ENCODE measurements at regions not wholly inside any gene's neighbourhood (a gene's known extent, or its start where the extent isn't known, plus 50 kb on each side); places are given as distances from the start of the nearest gene placed in this dataset.

- no peak for DNase-seq (ENCODE audit: low read depth in 1 of 2, low spot score in 1 of 2)
- Histone ChIP-seq H3K27ac (no peak overlapping the region), H3K4me2 (no peak overlapping the region), H3K4me1 (no peaks in the 10 kb centered on the region), H3K4me3 (no peak overlapping the region), H3K9me3 (no peaks in the 10 kb centered on the region)
- POLR2A ChIA-PET = no interaction called here
- ATAC-seq = no peak
- CTCF ChIA-PET = no interaction called here
- WGBS (ENCODE audit: missing lambda C conversion rate) = 11% methylated on average over 2 of the region's 2 CpGs
- no peak for TF ChIP-seq RCOR1 (IDR thresholded peaks at IDR 0.05; ENCODE audit: low read depth, low read length)
- TF ChIP-seq CHD2 (IDR thresholded peaks at IDR 0.05; ENCODE audit: low read length, partially characterized antibody) = no peak
- no peak for TF ChIP-seq TP53 (CRISPR knock-in tag; IDR thresholded peaks at IDR 0.05)
- no peak for TF ChIP-seq RFX5 (IDR thresholded peaks at IDR 0.05)
- no peak for TF ChIP-seq NFE2L2 (conservative IDR thresholded peaks at IDR 0.05; ENCODE audit: low read length)
- FAIRE-seq = no peak
Observed at GRCh38 chr18:61136711-61137251, 196.4 kb upstream of the CDH20 start.

DNA sequence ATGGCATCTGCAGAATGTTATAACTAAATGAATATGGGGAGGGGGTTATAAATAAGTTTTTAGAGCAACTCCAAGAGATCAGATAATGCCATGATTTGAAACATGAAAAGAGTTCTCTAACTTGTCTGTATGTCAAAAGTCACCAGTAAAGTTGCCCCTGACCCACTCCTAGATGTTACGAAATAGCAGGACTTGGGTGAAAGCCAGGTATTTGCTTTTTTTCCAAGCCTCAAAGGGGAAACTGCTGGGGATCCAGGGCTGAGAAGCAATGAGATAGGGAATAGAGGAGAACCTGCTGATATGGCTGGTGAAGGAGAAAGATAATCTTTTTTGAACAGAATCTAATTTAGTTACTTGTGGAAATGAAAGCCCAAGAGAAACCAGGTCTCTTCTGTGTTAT, 191.5 kb upstream of the CDH20 start:
- Histone ChIP-seq H3K27ac (no peak overlapping the region), H3K4me3 (no peak overlapping the region), H3K4me1 (no peaks in the 10 kb centered on the region), H3K9me3 (no peaks in the 10 kb centered on the region), H3K4me2 (no peak overlapping the region)
- ATAC-seq (no peak), DNase-seq (ENCODE audit: low read depth in 1 of 2, low spot score in 1 of 2) (no peak), FAIRE-seq (no peak)
- 9% methylated on average over 1 of the region's 1 CpG for WGBS (ENCODE audit: missing lambda C conversion rate)
- ChIA-PET POLR2A (no interaction called here), CTCF (no interaction called here)
- TF ChIP-seq BCL3 (IDR thresholded peaks at IDR 0.05) (no peak), BHLHE40 (IDR thresholded peaks at IDR 0.05; ENCODE audit: low read depth, low read length) (no peak)

DNA sequence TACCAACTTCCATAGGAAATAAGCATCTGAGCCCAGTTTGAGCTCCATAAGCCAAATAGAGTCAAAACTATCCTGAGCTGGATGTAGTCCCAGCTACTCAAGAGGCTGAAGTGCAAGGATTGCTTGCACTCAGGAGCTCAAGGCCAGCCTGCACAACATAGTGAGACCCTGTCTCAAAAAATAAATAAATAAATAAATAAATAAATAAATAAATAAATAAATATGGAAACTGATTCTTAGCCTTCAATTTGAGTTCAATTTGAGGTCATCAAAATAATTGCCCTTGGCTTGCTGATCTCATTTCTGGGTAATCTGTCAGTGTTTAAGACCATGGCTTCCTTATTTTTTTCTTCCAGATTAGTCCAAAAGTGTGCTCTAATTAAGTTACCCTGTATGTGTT, 184.9 kb upstream of the CDH20 start:
- Histone ChIP-seq H3K4me2 (no peak overlapping the region), H3K9me3 (no peaks in the 10 kb centered on the region), H3K27ac (no peak overlapping the region), H3K4me1 (no peaks in the 10 kb centered on the region), H3K4me3 (no peak overlapping the region)
- no peak for DNase-seq (ENCODE audit: low read depth in 1 of 2, low spot score in 1 of 2)
- ATAC-seq = no peak
- POLR2A ChIA-PET = no interaction called here
- TF ChIP-seq KDM1A (IDR thresholded peaks at IDR 0.05; ENCODE audit: low read depth) = no peak
- TF ChIP-seq RAD21 (conservative IDR thresholded peaks at IDR 0.05 in 1 of 2, IDR thresholded peaks at IDR 0.05 in 1 of 2) = no peak
- peak; percentile 43; the same call in 1 of the 2 replicates for TF ChIP-seq ZC3H11A (IDR thresholded peaks at IDR 0.05)
- CTCF ChIA-PET = no interaction called here
- no peak for FAIRE-seq

- ChIA-PET CTCF (no interaction called here), POLR2A (no interaction called here)
- DNase-seq (ENCODE audit: low read depth in 1 of 2, low spot score in 1 of 2) (no peak), FAIRE-seq (no peak), ATAC-seq (no peak)
- Histone ChIP-seq H3K4me3 (no peak overlapping the region), H3K9me3 (no peaks in the 10 kb centered on the region), H3K4me2 (no peak overlapping the region), H3K27ac (no peak overlapping the region), H3K4me1 (no peaks in the 10 kb centered on the region)
- WGBS (ENCODE audit: missing lambda C conversion rate) = 35% methylated on average over 5 of the region's 5 CpGs
- TF ChIP-seq NR3C1 (IDR thresholded peaks at IDR 0.05) (no peak), EP300 (IDR thresholded peaks at IDR 0.05) (no peak), CHD4 (IDR thresholded peaks at IDR 0.05; ENCODE audit: borderline replicate concordance) (no peak)
Observed at GRCh38 chr18:61149786-61150185, 183.4 kb upstream of the CDH20 start.

DNA sequence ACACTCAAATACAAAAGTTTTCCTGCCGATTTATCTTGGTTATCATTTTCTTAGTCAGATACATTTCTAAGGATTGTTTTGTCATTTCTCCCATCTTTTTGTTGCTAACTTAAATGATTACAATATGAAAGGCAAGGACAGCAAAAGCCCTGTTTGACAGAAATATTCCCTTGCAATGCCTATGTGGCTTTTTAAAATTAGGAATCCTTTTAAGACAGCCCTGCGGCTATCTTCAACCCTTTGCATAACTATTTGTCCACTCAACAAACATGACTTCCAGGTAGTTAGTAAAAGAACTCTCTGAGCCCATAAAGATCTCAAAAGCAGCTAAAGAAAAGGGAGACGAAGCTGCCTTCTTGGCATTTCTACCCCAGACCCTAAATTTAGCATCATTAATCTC, 179.7 kb upstream of the CDH20 start:
- no peak for FAIRE-seq
- H3K4me3 ChIP-seq = no peak overlapping the region
- POLR2A ChIA-PET = no interaction called here
- no peak overlapping the region for H3K4me2 ChIP-seq
- no peaks in the 10 kb centered on the region for H3K4me1 ChIP-seq
- 14% methylated on average over 3 of the region's 3 CpGs for WGBS (ENCODE audit: missing lambda C conversion rate)
- DNase-seq (ENCODE audit: low read depth in 1 of 2, low spot score in 1 of 2) = no peak
- CTCF ChIA-PET = no interaction called here
- no peak overlapping the region for H3K27ac ChIP-seq
- no peaks in the 10 kb centered on the region for H3K9me3 ChIP-seq
- no peak for TF ChIP-seq HDAC2 (IDR thresholded peaks at IDR 0.05)
- TF ChIP-seq MYC (IDR thresholded peaks at IDR 0.05; ENCODE audit: borderline replicate concordance, low read length) = no peak
- TF ChIP-seq BHLHE40 (IDR thresholded peaks at IDR 0.05; ENCODE audit: low read depth, low read length) = no peak
- TF ChIP-seq NFE2L2 (conservative IDR thresholded peaks at IDR 0.05; ENCODE audit: low read length) = no peak
- no peak for TF ChIP-seq KDM5A (IDR thresholded peaks at IDR 0.05)
- TF ChIP-seq ZFP36 (IDR thresholded peaks at IDR 0.05; ENCODE audit: borderline replicate concordance, partially characterized antibody) = no peak
- no peak for TF ChIP-seq TP53 (CRISPR knock-in tag; IDR thresholded peaks at IDR 0.05)
- no peak for ATAC-seq
